Thyroid gland (tissue), 4 donors: ENCODE measurements at regions not wholly inside any gene's neighbourhood (a gene's known extent, or its start where the extent isn't known, plus 50 kb on each side); places are given as distances from the start of the nearest gene placed in this dataset.
"Not testable (repeated sequence)": the region's sequence is repeated elsewhere in the genome, so short reads cannot be mapped to it uniquely, and the experiment has no call there.

ENCODE experiments used
- POLR2A ChIP-seq, 2 donors: fragments of 450-650 bp; IDR thresholded peaks; one replicate each; pipeline ENCODE4 v1.6.1; 2017; ENCODE audit warnings: antibody characterized with exemption in 2 of 2, mild to moderate bottlenecking in 2 of 2, moderate library complexity in 1 of 2
- TF ChIP-seq, protein P1 (sequence below), 6 experiments: fragments of 200-600 bp in 3 of 6; fragments of 450-650 bp in 3 of 6; sonication (generic) in 3 of 6; IDR thresholded peaks; one replicate each; pipeline ENCODE4 v1.5.1; 2016 to 2019; ENCODE audit warnings: antibody characterized with exemption in 6 of 6, mild to moderate bottlenecking in 2 of 6, inconsistent platforms in 1 of 6, moderate library complexity in 1 of 6

DNA sequence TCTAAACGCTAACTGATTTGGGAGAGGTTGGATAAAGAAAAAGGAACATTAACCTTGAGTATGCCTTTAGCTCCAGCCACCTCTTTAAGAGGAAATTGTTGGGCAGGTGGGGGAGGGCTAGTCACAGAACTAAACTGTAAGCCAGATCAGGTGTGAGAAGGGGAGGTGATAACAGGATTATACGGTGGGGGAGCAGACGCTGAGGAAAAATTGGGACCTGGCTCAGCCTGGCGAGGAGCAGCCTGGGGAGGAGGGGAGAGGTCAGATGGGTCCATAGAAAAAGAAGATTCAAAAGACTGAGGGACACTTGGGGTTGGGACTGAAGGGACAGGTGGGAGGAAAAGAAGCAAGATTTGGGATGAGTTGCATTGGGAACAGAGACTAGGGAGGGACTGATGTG, 558.0 kb downstream of the ADGRL2 start:
- not testable (repeated sequence) for TF ChIP-seq POLR2A (IDR thresholded peaks at IDR 0.05)
- TF ChIP-seq, protein P1, sequence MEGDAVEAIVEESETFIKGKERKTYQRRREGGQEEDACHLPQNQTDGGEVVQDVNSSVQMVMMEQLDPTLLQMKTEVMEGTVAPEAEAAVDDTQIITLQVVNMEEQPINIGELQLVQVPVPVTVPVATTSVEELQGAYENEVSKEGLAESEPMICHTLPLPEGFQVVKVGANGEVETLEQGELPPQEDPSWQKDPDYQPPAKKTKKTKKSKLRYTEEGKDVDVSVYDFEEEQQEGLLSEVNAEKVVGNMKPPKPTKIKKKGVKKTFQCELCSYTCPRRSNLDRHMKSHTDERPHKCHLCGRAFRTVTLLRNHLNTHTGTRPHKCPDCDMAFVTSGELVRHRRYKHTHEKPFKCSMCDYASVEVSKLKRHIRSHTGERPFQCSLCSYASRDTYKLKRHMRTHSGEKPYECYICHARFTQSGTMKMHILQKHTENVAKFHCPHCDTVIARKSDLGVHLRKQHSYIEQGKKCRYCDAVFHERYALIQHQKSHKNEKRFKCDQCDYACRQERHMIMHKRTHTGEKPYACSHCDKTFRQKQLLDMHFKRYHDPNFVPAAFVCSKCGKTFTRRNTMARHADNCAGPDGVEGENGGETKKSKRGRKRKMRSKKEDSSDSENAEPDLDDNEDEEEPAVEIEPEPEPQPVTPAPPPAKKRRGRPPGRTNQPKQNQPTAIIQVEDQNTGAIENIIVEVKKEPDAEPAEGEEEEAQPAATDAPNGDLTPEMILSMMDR (IDR thresholded peaks at IDR 0.05) = not testable (repeated sequence)
